HepG2 (cell line): ENCODE measurements at regions not wholly inside any gene's neighbourhood (a gene's known extent, or its start where the extent isn't known, plus 50 kb on each side); places are given as distances from the start of the nearest gene placed in this dataset.

Source experiments
- ATAC-seq: fragments of 200-7000 bp; cut with Tn5 transposase; 3 replicates; pipeline ENCODE4 v1.9.1; 2020; ENCODE audit warnings: mild to moderate bottlenecking, moderate library complexity
- BruUV-seq: library from RNA; stranded (reverse); fragments of 400-500 nt; replicated peaks from 2 replicates; lab custom pipeline; 2021; lab: Mats Ljungman, UMichigan
- CTCF ChIA-PET: fragments of 300-600 bp; formaldehyde crosslinking; extraction: SDS; loops from one replicate; lab custom pipeline; 2021; ENCODE audit warnings: low total read pairs, inconsistent platforms, low intra/inter-chr PET ratio; lab: Yijun Ruan, JAX
- POLR2A ChIA-PET: fragments of 350-600 bp; sonication (Branson Sonifier 250); formaldehyde crosslinking; loops from one replicate; lab custom pipeline; 2020; ENCODE audit warnings: antibody characterized with exemption, inconsistent platforms; lab: Yijun Ruan, JAX
- DNase-seq: peaks from one replicate; pipeline ENCODE4 v3.0.0-alpha.2; 2015; ENCODE audit warnings: low spot score
- FAIRE-seq: peaks from 3 replicates; lab custom pipeline; 2011; peaks lifted over from hg19 to GRCh38; lab: Jason Lieb, UNC
- H2AFZ ChIP-seq: one replicate; pipeline ENCODE4 v1.6.1; 2011; ENCODE audit warnings: low read length, inconsistent platforms
- H3K27ac ChIP-seq: fragments of 300-600 bp; 3 replicates; pipeline ENCODE4 v1.8.0; 2011; ENCODE audit warnings: mixed run types, mild to moderate bottlenecking, mixed read lengths, low read length, inconsistent platforms; ENCODE audit not compliant: insufficient read depth; ENCODE audit errors: extremely low read length
- H3K27me3 ChIP-seq, 2 experiments: fragments of 200-600 bp in 1 of 2; 2 replicates in 1 of 2; 3 replicates in 1 of 2; pipeline versions ENCODE4 v1.6.0 to v1.8.0; 2011; ENCODE audit warnings: low read length in 2 of 2, mild to moderate bottlenecking in 2 of 2, moderate library complexity in 2 of 2, inconsistent platforms in 1 of 2; ENCODE audit not compliant: insufficient read depth in 2 of 2, control insufficient read depth in 1 of 2
- H3K36me3 ChIP-seq, 2 experiments: fragments of 200-600 bp in 1 of 2; replicated peaks in 1 of 2; 2 replicates in 1 of 2; 3 replicates in 1 of 2; pipeline versions ENCODE4 v1.5.1 to v1.8.0; 2011; ENCODE audit warnings: low read length in 2 of 2, inconsistent platforms in 1 of 2; ENCODE audit not compliant: insufficient read depth in 2 of 2, control insufficient read depth in 1 of 2
- H3K4me1 ChIP-seq: 2 replicates; pipeline ENCODE4 v1.5.1; 2012; ENCODE audit warnings: low read length, inconsistent platforms; ENCODE audit not compliant: insufficient read depth
- H3K4me2 ChIP-seq: 2 replicates; pipeline ENCODE4 v1.6.0; 2011; ENCODE audit warnings: low read depth, low read length, inconsistent platforms
- H3K4me3 ChIP-seq, 3 experiments: fragments of 200-600 bp in 1 of 3; sonication (generic), shearing (Covaris generic) in 1 of 3; replicated peaks in 1 of 3; 2 replicates each; pipeline ENCODE4 v1.5.1; 2011 to 2016; ENCODE audit warnings: low read length in 3 of 3, inconsistent platforms in 2 of 3, low read depth in 2 of 3, mild to moderate bottlenecking in 2 of 3, control low read depth in 1 of 3, mixed read lengths in 1 of 3; ENCODE audit not compliant: insufficient read depth in 1 of 3
- H3K79me2 ChIP-seq: one replicate; pipeline ENCODE4 v1.6.1; 2011; ENCODE audit warnings: low read length, inconsistent platforms; ENCODE audit not compliant: insufficient read depth
- H3K9ac ChIP-seq: 2 replicates; pipeline ENCODE4 v1.6.0; 2011; ENCODE audit warnings: mild to moderate bottlenecking, low read depth, low read length, inconsistent platforms; ENCODE audit not compliant: insufficient read depth
- H3K9me3 ChIP-seq: 2 replicates; pipeline ENCODE4 v1.5.1; 2012; ENCODE audit warnings: mild to moderate bottlenecking, low read length
- H4K20me1 ChIP-seq: 2 replicates; pipeline ENCODE4 v1.6.0; 2011; ENCODE audit warnings: inconsistent platforms, mild to moderate bottlenecking, low read length, moderate library complexity; ENCODE audit not compliant: insufficient read depth
- ERF ChIP-seq: IDR thresholded peaks from 2 replicates; pipeline ENCODE4 v1.6.1; 2018; ENCODE audit warnings: missing biosample characterization, missing genetic modification reagents
- HES4 ChIP-seq: sonication (generic); formaldehyde crosslinking; IDR thresholded peaks from 2 replicates; pipeline ENCODE4 v1.9.0; 2021; ENCODE audit warnings: mild to moderate bottlenecking, missing genetic modification reagents, borderline replicate concordance
- HOXA5 ChIP-seq: sonication (generic); formaldehyde crosslinking; IDR thresholded peaks from 2 replicates; pipeline ENCODE4 v1.4.0; 2020; ENCODE audit warnings: missing genetic modification reagents
- NCOA5 ChIP-seq: sonication (generic); formaldehyde crosslinking; IDR thresholded peaks from 2 replicates; pipeline ENCODE4 v1.4.0; 2020; ENCODE audit warnings: missing genetic modification reagents
- SNAI1 ChIP-seq: sonication (generic); formaldehyde crosslinking; IDR thresholded peaks from 2 replicates; pipeline ENCODE4 v1.5.0; 2020; ENCODE audit warnings: mild to moderate bottlenecking, missing genetic modification reagents, borderline replicate concordance
- SP2 ChIP-seq: sonication (generic); formaldehyde crosslinking; IDR thresholded peaks from 2 replicates; pipeline ENCODE4 v1.5.1; 2020; ENCODE audit warnings: mild to moderate bottlenecking, missing genetic modification reagents
- ZNF230 ChIP-seq: sonication (generic); formaldehyde crosslinking; IDR thresholded peaks from 2 replicates; pipeline ENCODE4 v1.4.0; 2020; ENCODE audit warnings: mild to moderate bottlenecking, missing genetic modification reagents
- ZNF530 ChIP-seq: sonication (generic); formaldehyde crosslinking; IDR thresholded peaks from 2 replicates; pipeline ENCODE4 v1.5.0; 2020; ENCODE audit warnings: low read depth, mild to moderate bottlenecking, missing genetic modification reagents
- WGBS: methylation state at CpG from one replicate; pipeline ENCODE4 v1.1.6; 2017; ENCODE audit warnings: low lambda C conversion rate; 5-methylcytosine and 5-hydroxymethylcytosine counted together
- in situ Hi-C: cut with HindIII; loops from 2 replicates; pipeline ENCODE4 v1.10.0; 2017; ENCODE audit warnings: low pct_unique_long_range_greater_than_20kb; ENCODE audit not compliant: extremely low pct_ligation_motif_present
- intact Hi-C: fragments of 100-400 bp; cut with micrococcal nuclease; formaldehyde crosslinking; loops from one replicate; pipeline ENCODE4 v1.10.0; 2022; ENCODE audit not compliant: unreplicated experiment
- TF ChIP-seq, protein P1 (sequence below): conservative IDR thresholded peaks from 2 replicates; pipeline ENCODE4 v1.6.1; 2018; ENCODE audit warnings: missing genetic modification reagents
- TF ChIP-seq, protein P2 (sequence below): sonication (generic); formaldehyde crosslinking; IDR thresholded peaks from 2 replicates; pipeline ENCODE4 v1.4.0; 2020; ENCODE audit warnings: mild to moderate bottlenecking, missing genetic modification reagents, borderline replicate concordance
- TF ChIP-seq, protein P3 (sequence below): sonication (generic); formaldehyde crosslinking; IDR thresholded peaks from 2 replicates; pipeline ENCODE4 v1.5.1; 2020; ENCODE audit warnings: missing genetic modification reagents, mild to moderate bottlenecking, borderline replicate concordance
- TF ChIP-seq, protein P4 (sequence below): sonication (generic); formaldehyde crosslinking; IDR thresholded peaks from 2 replicates; pipeline ENCODE4 v1.8.1; 2022; ENCODE audit warnings: mild to moderate bottlenecking, missing genetic modification reagents
- TF ChIP-seq, protein P5 (sequence below): sonication (generic); formaldehyde crosslinking; IDR thresholded peaks from 2 replicates; pipeline ENCODE4 v1.8.1; 2023; ENCODE audit warnings: missing genetic modification reagents, mild to moderate bottlenecking, borderline replicate concordance

DNA sequence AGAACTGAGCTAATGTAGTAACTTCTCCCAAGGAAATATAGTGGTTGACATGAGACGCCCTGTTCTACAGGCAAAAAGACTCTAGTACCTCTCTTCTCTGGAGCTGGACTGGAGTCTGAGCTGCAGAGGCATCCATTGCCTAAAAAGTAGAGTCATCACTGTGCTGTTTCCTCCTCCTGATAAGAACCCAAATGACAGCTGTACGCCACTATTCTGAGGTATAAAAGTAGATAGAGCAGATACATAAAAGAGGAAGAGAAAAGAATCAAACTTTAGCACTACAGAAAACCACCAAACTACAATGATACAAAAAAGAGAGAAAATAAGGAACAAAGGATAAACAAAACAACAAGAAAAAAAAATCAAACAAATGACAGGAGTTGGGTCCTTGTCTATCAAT lies 1568.8 kb downstream of the PLA2G4A start (continued):
- no peak for TF ChIP-seq ZNF530
- TF ChIP-seq SNAI1, result no peak
- no peak for TF ChIP-seq HOXA5

DNA sequence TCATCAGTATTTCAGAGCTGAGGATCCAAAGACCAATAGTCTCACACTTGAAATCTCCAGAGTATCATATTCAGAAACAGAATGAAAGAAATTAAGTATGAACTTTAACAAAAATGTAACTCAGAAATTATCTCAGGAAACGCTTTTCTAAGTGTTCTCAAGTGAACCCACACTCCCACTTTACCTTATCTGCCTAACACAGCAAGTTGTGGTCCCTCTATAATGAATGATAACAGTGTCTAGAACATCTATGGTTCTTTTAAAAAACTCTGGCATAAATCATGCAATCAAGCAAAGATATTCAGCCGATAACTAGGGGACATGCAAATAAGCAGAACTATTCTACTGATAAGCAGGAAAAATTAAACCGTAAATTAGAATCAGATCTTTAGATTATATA lies 1574.2 kb downstream of the PLA2G4A start:
- no peak for DNase-seq
- ChIA-PET CTCF (no interaction called here), POLR2A (no interaction called here)
- intact Hi-C loops (no loop called here), in situ Hi-C loops (no loop called here)
- ATAC-seq, result no peak
- Histone ChIP-seq H3K4me1 (no peaks in the 10 kb centered on the region), H3K9ac (no peak overlapping the region), H3K79me2 (no peaks in the 10 kb centered on the region), H3K27ac (no peak overlapping the region), H4K20me1 (no peaks in the 10 kb centered on the region), H3K9me3 (peaks cover 12% of the 10 kb centered on the region), H3K4me3 (no peak overlapping the region), H3K4me2 (no peak overlapping the region), H2AFZ (no peak overlapping the region), H3K36me3 (no peaks in the 10 kb centered on the region), H3K27me3 (no peaks in the 10 kb centered on the region)
- FAIRE-seq, result no peak
- BruUV-seq, result no TSS peak
- WGBS, result 16% methylated on average over 3 of the region's 3 CpGs
- no peak for TF ChIP-seq ERF
- TF ChIP-seq, protein P1, sequence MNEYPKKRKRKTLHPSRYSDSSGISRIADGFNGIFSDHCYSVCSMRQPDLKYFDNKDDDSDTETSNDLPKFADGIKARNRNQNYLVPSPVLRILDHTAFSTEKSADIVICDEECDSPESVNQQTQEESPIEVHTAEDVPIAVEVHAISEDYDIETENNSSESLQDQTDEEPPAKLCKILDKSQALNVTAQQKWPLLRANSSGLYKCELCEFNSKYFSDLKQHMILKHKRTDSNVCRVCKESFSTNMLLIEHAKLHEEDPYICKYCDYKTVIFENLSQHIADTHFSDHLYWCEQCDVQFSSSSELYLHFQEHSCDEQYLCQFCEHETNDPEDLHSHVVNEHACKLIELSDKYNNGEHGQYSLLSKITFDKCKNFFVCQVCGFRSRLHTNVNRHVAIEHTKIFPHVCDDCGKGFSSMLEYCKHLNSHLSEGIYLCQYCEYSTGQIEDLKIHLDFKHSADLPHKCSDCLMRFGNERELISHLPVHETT (CRISPR knock-in tag), result no peak
- TF ChIP-seq HES4 (CRISPR knock-in tag), result no peak
- TF ChIP-seq, protein P2, sequence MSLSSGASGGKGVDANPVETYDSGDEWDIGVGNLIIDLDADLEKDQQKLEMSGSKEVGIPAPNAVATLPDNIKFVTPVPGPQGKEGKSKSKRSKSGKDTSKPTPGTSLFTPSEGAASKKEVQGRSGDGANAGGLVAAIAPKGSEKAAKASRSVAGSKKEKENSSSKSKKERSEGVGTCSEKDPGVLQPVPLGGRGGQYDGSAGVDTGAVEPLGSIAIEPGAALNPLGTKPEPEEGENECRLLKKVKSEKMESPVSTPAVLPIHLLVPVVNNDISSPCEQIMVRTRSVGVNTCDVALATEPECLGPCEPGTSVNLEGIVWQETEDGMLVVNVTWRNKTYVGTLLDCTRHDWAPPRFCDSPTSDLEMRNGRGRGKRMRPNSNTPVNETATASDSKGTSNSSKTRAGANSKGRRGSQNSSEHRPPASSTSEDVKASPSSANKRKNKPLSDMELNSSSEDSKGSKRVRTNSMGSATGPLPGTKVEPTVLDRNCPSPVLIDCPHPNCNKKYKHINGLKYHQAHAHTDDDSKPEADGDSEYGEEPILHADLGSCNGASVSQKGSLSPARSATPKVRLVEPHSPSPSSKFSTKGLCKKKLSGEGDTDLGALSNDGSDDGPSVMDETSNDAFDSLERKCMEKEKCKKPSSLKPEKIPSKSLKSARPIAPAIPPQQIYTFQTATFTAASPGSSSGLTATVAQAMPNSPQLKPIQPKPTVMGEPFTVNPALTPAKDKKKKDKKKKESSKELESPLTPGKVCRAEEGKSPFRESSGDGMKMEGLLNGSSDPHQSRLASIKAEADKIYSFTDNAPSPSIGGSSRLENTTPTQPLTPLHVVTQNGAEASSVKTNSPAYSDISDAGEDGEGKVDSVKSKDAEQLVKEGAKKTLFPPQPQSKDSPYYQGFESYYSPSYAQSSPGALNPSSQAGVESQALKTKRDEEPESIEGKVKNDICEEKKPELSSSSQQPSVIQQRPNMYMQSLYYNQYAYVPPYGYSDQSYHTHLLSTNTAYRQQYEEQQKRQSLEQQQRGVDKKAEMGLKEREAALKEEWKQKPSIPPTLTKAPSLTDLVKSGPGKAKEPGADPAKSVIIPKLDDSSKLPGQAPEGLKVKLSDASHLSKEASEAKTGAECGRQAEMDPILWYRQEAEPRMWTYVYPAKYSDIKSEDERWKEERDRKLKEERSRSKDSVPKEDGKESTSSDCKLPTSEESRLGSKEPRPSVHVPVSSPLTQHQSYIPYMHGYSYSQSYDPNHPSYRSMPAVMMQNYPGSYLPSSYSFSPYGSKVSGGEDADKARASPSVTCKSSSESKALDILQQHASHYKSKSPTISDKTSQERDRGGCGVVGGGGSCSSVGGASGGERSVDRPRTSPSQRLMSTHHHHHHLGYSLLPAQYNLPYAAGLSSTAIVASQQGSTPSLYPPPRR (CRISPR knock-in tag), result no peak
- TF ChIP-seq, protein P3, sequence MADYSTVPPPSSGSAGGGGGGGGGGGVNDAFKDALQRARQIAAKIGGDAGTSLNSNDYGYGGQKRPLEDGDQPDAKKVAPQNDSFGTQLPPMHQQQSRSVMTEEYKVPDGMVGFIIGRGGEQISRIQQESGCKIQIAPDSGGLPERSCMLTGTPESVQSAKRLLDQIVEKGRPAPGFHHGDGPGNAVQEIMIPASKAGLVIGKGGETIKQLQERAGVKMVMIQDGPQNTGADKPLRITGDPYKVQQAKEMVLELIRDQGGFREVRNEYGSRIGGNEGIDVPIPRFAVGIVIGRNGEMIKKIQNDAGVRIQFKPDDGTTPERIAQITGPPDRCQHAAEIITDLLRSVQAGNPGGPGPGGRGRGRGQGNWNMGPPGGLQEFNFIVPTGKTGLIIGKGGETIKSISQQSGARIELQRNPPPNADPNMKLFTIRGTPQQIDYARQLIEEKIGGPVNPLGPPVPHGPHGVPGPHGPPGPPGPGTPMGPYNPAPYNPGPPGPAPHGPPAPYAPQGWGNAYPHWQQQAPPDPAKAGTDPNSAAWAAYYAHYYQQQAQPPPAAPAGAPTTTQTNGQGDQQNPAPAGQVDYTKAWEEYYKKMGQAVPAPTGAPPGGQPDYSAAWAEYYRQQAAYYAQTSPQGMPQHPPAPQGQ, result no peak
- no peak for TF ChIP-seq NCOA5 (CRISPR knock-in tag)
- no peak for TF ChIP-seq ZNF230 (CRISPR knock-in tag)
- TF ChIP-seq, protein P4, sequence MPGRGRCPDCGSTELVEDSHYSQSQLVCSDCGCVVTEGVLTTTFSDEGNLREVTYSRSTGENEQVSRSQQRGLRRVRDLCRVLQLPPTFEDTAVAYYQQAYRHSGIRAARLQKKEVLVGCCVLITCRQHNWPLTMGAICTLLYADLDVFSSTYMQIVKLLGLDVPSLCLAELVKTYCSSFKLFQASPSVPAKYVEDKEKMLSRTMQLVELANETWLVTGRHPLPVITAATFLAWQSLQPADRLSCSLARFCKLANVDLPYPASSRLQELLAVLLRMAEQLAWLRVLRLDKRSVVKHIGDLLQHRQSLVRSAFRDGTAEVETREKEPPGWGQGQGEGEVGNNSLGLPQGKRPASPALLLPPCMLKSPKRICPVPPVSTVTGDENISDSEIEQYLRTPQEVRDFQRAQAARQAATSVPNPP (CRISPR knock-in tag), result no peak
- no peak for TF ChIP-seq SP2
- TF ChIP-seq, protein P5, sequence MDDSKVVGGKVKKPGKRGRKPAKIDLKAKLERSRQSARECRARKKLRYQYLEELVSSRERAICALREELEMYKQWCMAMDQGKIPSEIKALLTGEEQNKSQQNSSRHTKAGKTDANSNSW (CRISPR knock-in tag), result no peak
